Urinary bladder (tissue), 3 donors: ENCODE measurements at regions not wholly inside any gene's neighbourhood (a gene's known extent, or its start where the extent isn't known, plus 50 kb on each side); places are given as distances from the start of the nearest gene placed in this dataset.

Experiments used
- DNase-seq: peaks from one replicate; pipeline ENCODE4 v3.0.0-alpha.2; 2015; ENCODE audit errors: extremely low spot score
- H3K27ac ChIP-seq: one replicate; pipeline ENCODE4 v1.5.1; 2013; ENCODE audit warnings: low read depth, mild to moderate bottlenecking, moderate library complexity
- H3K36me3 ChIP-seq: one replicate; pipeline ENCODE4 v1.6.1; 2013; ENCODE audit warnings: mild to moderate bottlenecking, moderate library complexity; ENCODE audit not compliant: insufficient read depth
- H3K4me1 ChIP-seq: one replicate; pipeline ENCODE4 v1.6.1; 2013; ENCODE audit warnings: mild to moderate bottlenecking, moderate library complexity; ENCODE audit not compliant: insufficient read depth
- H3K4me3 ChIP-seq: one replicate; pipeline ENCODE4 v1.5.1; 2013; ENCODE audit warnings: low read depth, low read length
- WGBS: extraction: QIAGEN DNeasy Blood & Tissue Kit; methylation state at CpG from one replicate; pipeline ENCODE4 v1.1.7; 2013; 5-methylcytosine and 5-hydroxymethylcytosine counted together
- donor health status: healthy with polysubstance abuse.
- donor health status: healthy.

DNA sequence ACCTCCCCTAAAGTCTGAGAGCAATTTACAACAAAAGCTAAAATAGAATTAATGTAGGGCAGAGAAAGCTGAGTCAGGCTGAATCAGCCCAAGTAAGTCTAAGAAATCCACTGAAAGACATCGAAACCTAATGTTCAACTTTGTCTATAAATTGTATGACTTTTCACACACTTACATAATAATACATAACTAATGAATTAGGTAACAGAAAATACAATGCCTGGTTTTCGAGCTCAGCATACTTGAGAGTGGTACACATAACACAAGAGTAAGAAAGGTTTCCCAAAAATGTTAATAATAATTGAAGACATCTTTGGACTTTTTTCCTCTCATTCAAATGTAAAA lies 55.3 kb upstream of the VGLL4 start:
- WGBS, result 93% methylated on average over 2 of the region's 2 CpGs
- no peak overlapping the region for H3K4me3 ChIP-seq
- H3K36me3 ChIP-seq, result no peaks in the 10 kb centered on the region
- DNase-seq, result no peak
- no peak overlapping the region for H3K27ac ChIP-seq
- H3K4me1 ChIP-seq, result no peaks in the 10 kb centered on the region

DNA sequence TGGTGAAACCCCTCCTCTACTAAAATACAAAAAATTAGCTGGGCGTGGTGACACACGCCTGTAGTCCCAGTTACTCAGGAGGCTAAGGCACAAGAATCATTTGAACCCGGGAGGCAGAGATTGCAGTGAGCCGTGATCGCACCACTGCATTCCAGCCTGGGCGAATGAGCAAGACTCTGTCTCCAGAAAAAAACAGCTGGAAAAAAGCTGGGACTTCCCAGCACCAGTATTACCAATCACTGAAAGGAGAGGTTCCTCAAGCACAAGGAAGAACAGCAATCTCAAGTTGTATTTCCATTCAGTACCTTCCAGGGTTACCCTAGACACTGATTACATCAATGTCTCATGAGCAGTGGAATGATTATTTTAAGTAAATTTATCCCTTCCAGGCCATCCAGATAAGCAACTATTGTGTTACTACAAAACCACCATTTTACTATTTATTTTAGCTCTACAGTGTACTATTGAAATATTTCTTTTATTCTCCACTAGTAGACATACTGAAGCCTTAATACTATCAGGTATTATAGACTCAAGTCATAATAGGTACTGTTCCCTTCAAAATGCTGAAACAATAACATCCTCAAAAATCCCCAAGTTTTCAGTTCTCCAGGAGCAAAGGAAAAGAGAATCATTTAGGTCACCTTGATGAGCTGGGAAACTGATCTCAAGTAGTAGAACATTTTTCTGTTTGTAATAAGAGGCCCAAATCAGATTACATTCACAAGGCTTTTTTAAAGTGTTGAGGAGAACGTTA lies 54.8 kb upstream of the VGLL4 start:
- H3K27ac ChIP-seq, result no peak overlapping the region
- H3K36me3 ChIP-seq, result no peaks in the 10 kb centered on the region
- 94% methylated on average over 7 of the region's 7 CpGs for WGBS
- no peak overlapping the region for H3K4me3 ChIP-seq
- no peak for DNase-seq
- H3K4me1 ChIP-seq, result no peaks in the 10 kb centered on the region

DNA sequence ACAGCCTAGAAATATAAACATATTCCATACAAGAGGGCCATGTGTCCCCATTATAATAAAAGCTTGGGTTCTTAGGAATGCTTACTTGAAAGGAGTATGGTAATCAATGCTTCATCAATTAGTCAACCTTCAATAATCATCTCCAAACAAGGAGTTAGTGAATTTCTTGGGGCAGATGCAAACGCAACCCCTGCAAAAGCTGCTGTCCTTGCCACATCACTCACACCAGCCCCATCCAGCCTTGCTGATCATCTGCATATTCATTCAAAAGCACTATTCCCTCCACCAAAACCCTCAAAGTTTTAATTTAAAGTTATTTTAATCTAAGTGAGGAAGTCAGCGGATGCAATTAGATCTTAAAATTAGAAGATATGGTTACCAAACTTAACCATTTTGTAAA lies 54.0 kb upstream of the VGLL4 start:
- no peaks in the 10 kb centered on the region for H3K36me3 ChIP-seq
- no peak overlapping the region for H3K27ac ChIP-seq
- no peak overlapping the region for H3K4me3 ChIP-seq
- H3K4me1 ChIP-seq, result no peaks in the 10 kb centered on the region
- WGBS, result 99% methylated on average over 2 of the region's 2 CpGs
- no peak for DNase-seq

DNA sequence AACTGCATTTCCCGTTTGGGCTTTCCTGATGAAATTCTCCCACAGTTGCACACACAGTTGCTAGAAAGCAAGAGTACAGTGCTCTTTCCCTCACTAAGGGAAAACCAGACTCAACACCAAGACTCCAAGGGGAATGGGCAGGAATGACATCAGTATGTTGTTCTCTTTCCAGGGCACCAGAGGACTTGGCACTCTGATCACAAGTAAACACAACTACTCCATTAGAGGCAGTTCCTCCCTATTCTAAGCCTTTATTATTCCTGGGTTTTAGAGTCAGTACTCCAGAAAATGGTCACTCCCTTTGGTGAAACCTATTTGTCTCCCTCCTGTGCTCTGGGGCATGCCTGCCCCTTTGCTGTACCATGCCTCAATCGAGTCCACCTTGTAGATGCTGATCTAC lies 52.3 kb upstream of the VGLL4 start:
- 86% methylated on average over 2 of the region's 2 CpGs for WGBS
- Histone ChIP-seq H3K4me3 (no peak overlapping the region), H3K27ac (no peak overlapping the region), H3K4me1 (no peaks in the 10 kb centered on the region), H3K36me3 (no peaks in the 10 kb centered on the region)
- no peak for DNase-seq
